ENCODE measurements at regions not wholly inside any gene's neighbourhood (a gene's known extent, or its start where the extent isn't known, plus 50 kb on each side); places are given as distances from the start of the nearest gene placed in this dataset.
"Not testable (repeated sequence)": the region's sequence is repeated elsewhere in the genome, so short reads cannot be mapped to it uniquely, and the experiment has no call there.

DNA sequence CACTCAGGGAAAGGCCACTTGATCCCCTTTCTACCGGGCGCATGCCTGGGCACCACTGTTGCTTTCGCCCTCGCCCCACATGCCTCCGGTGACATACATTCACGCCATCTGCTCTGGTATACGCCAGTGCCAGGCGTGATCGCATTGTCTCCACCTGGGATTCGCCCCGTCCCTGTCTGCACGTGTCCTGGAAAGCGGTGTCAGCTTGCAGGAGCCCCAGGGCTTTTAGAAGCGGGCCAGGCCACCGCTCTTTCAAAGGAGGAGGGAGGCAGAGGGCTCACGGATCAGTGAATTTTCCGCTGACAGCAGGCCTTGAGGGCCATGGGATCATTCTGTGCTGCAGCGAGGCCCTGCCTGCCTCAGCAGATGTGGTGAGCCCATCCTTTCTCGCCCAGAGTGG is 706.1 kb downstream of the KCNJ18 start:
- TF ChIP-seq, protein P1, sequence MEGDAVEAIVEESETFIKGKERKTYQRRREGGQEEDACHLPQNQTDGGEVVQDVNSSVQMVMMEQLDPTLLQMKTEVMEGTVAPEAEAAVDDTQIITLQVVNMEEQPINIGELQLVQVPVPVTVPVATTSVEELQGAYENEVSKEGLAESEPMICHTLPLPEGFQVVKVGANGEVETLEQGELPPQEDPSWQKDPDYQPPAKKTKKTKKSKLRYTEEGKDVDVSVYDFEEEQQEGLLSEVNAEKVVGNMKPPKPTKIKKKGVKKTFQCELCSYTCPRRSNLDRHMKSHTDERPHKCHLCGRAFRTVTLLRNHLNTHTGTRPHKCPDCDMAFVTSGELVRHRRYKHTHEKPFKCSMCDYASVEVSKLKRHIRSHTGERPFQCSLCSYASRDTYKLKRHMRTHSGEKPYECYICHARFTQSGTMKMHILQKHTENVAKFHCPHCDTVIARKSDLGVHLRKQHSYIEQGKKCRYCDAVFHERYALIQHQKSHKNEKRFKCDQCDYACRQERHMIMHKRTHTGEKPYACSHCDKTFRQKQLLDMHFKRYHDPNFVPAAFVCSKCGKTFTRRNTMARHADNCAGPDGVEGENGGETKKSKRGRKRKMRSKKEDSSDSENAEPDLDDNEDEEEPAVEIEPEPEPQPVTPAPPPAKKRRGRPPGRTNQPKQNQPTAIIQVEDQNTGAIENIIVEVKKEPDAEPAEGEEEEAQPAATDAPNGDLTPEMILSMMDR (IDR thresholded peaks at IDR 0.05): not testable (repeated sequence)
- TF ChIP-seq POLR2A (IDR thresholded peaks at IDR 0.05): not testable (repeated sequence)

Measured in esophagus squamous epithelium (tissue), 4 donors.